Fibroblast of lung (primary cell): ENCODE measurements at regions not wholly inside any gene's neighbourhood (a gene's known extent, or its start where the extent isn't known, plus 50 kb on each side); places are given as distances from the start of the nearest gene placed in this dataset.

Experiments
- DNase-seq, 2 donors: peaks; one replicate each; pipeline versions ENCODE4 v3.0.0 to v3.0.0-alpha.2; 2010; ENCODE audit warnings: low read depth in 2 of 2
- H2AFZ ChIP-seq: 2 replicates; pipeline ENCODE4 v1.5.1; 2012; ENCODE audit warnings: low read length, control low read depth, inconsistent platforms
- H3K27ac ChIP-seq: 2 replicates; pipeline ENCODE4 v1.5.1; 2011; ENCODE audit warnings: low read length, control low read depth; ENCODE audit not compliant: insufficient read depth
- H3K27me3 ChIP-seq: 2 replicates; pipeline ENCODE4 v1.5.1; 2011; ENCODE audit warnings: mild to moderate bottlenecking, low read length; ENCODE audit not compliant: control insufficient read depth, insufficient read depth
- H3K36me3 ChIP-seq: 2 replicates; pipeline ENCODE4 v1.5.1; 2011; ENCODE audit warnings: low read length; ENCODE audit not compliant: control insufficient read depth, insufficient read depth
- H3K4me1 ChIP-seq: 2 replicates; pipeline ENCODE4 v1.5.1; 2011; ENCODE audit warnings: low read length; ENCODE audit not compliant: control insufficient read depth, insufficient read depth; ENCODE audit errors: extremely low read depth
- H3K4me2 ChIP-seq: 2 replicates; pipeline ENCODE4 v1.5.1; 2011; ENCODE audit warnings: low read length, control low read depth; ENCODE audit not compliant: insufficient read depth; ENCODE audit errors: extremely low read depth
- H3K4me3 ChIP-seq, 4 experiments: fragments of 200-600 bp in 1 of 4; sonication (generic) in 1 of 4; replicated peaks in 1 of 4; 2 replicates each; pipeline ENCODE4 v1.5.1; 2011 to 2016; ENCODE audit warnings: low read length in 4 of 4, low read depth in 3 of 4, mild to moderate bottlenecking in 3 of 4, control low read depth in 2 of 4, inconsistent platforms in 1 of 4, mixed read lengths in 1 of 4; ENCODE audit not compliant: insufficient read depth in 1 of 4; ENCODE audit errors: control extremely low read depth in 1 of 4
- H3K79me2 ChIP-seq: 2 replicates; pipeline ENCODE4 v1.5.1; 2012; ENCODE audit warnings: mild to moderate bottlenecking, low read length, inconsistent platforms; ENCODE audit not compliant: control insufficient read depth, insufficient read depth
- H3K9ac ChIP-seq: 2 replicates; pipeline ENCODE4 v1.5.1; 2011; ENCODE audit warnings: mild to moderate bottlenecking, low read length, control low read depth; ENCODE audit not compliant: insufficient read depth
- H3K9me3 ChIP-seq: 2 replicates; pipeline ENCODE4 v1.5.1; 2012; ENCODE audit warnings: low read depth, low read length; ENCODE audit not compliant: control insufficient read depth, insufficient read depth
- H4K20me1 ChIP-seq: 2 replicates; pipeline ENCODE4 v1.5.1; 2011; ENCODE audit warnings: low read length; ENCODE audit not compliant: control insufficient read depth, insufficient read depth; ENCODE audit errors: extremely low read depth
- CTCF ChIP-seq, 2 donors: IDR thresholded peaks in 1 of 2; conservative IDR thresholded peaks in 1 of 2; 1 replicate in 1 of 2; 2 replicates in 1 of 2; pipeline ENCODE4 v1.5.1; 2011 to 2012; ENCODE audit warnings: low read length in 2 of 2, control low read depth in 1 of 2, inconsistent platforms in 1 of 2, low read depth in 1 of 2, mild to moderate bottlenecking in 1 of 2
- EZH2 ChIP-seq: IDR thresholded peaks from 2 replicates; pipeline ENCODE4 v1.5.1; 2012; ENCODE audit warnings: low read length, control low read depth, mild to moderate bottlenecking; ENCODE audit errors: missing control alignments

GRCh38 chr20:11753155-11753554, 164.5 kb upstream of the BTBD3 start:
- Histone ChIP-seq H4K20me1 (no peaks in the 10 kb centered on the region), H3K36me3 (no peaks in the 10 kb centered on the region), H3K79me2 (no peaks in the 10 kb centered on the region), H3K4me3 (no peak overlapping the region), H3K4me1 (no peaks in the 10 kb centered on the region), H3K27me3 (no peaks in the 10 kb centered on the region), H2AFZ (no peak overlapping the region), H3K9ac (no peak overlapping the region), H3K9me3 (no peaks in the 10 kb centered on the region), H3K4me2 (no peak overlapping the region), H3K27ac (no peak overlapping the region)
- DNase-seq = no peak
- TF ChIP-seq CTCF (conservative IDR thresholded peaks at IDR 0.05 in 1 of 2, IDR thresholded peaks at IDR 0.05 in 1 of 2; ENCODE audit: low read depth in 1 of 2, low read length in 2 of 2) (no peak), EZH2 (no peak)

- H3K36me3 ChIP-seq = no peaks in the 10 kb centered on the region
- no peak overlapping the region for H3K9ac ChIP-seq
- H4K20me1 ChIP-seq = no peaks in the 10 kb centered on the region
- H3K27me3 ChIP-seq = no peaks in the 10 kb centered on the region
- no peaks in the 10 kb centered on the region for H3K4me1 ChIP-seq
- no peaks in the 10 kb centered on the region for H3K79me2 ChIP-seq
- TF ChIP-seq CTCF (conservative IDR thresholded peaks at IDR 0.05 in 1 of 2, IDR thresholded peaks at IDR 0.05 in 1 of 2; ENCODE audit: low read depth in 1 of 2, low read length in 2 of 2) (no peak), EZH2 (no peak)
- no peak for DNase-seq
- no peaks in the 10 kb centered on the region for H3K9me3 ChIP-seq
- no peak overlapping the region for H3K4me2 ChIP-seq
- no peak overlapping the region for H3K4me3 ChIP-seq
- H2AFZ ChIP-seq = no peak overlapping the region
- no peak overlapping the region for H3K27ac ChIP-seq
Measured at GRCh38 chr20:11754451-11754850, 163.2 kb upstream of the BTBD3 start.

- no peaks in the 10 kb centered on the region for H3K9me3 ChIP-seq
- H4K20me1 ChIP-seq = no peaks in the 10 kb centered on the region
- H3K9ac ChIP-seq = no peak overlapping the region
- no peak overlapping the region for H3K27ac ChIP-seq
- H3K79me2 ChIP-seq = no peaks in the 10 kb centered on the region
- TF ChIP-seq CTCF (conservative IDR thresholded peaks at IDR 0.05 in 1 of 2, IDR thresholded peaks at IDR 0.05 in 1 of 2; ENCODE audit: low read depth in 1 of 2, low read length in 2 of 2) (no peak), EZH2 (no peak)
- no peak overlapping the region for H2AFZ ChIP-seq
- H3K36me3 ChIP-seq = no peaks in the 10 kb centered on the region
- H3K4me1 ChIP-seq = no peaks in the 10 kb centered on the region
- peak in 1 of 2 donors; percentile 8 for DNase-seq
- no peak overlapping the region for H3K4me3 ChIP-seq
- H3K4me2 ChIP-seq = no peak overlapping the region
- no peaks in the 10 kb centered on the region for H3K27me3 ChIP-seq
Measured at GRCh38 chr20:11755071-11755841, 162.4 kb upstream of the BTBD3 start.
